ENCODE measurements at regions not wholly inside any gene's neighbourhood (a gene's known extent, or its start where the extent isn't known, plus 50 kb on each side); places are given as distances from the start of the nearest gene placed in this dataset.

DNA sequence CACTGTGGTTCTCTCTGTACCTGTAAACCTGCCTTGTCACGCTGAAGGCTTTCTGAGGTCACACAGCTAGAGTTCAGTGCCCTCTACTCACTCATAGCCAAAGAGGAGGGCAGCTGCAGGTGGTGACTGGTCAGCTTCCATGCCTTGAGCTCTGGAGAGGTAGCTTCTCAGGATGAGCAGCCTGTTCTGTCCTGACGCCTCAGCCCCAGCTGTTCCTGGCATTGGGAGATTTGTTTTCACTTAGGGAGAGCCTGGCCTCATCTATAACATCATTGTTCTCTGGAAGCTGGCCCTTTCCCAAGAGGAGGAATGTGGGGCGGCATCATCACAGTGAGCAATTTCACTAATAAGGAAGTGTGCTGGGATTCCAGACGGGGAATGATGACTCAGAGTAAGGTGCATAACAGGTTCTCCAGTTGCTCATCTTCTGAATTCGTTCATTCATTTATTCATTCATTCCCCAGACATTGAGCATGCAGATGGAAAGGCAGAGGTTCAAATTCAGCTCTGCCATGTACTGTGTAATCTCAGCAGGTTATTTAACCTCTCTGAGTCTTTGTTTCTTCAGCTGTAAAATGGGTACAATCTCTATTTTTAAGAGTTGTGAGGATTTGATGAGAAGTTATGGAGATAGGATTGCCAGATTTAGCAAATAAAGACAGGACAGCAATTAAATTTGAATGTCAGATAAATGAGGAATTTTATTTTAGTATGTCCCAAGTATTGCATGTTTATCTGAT, 255.8 kb upstream of the CRY1 start:
- TF ChIP-seq ZFX (IDR thresholded peaks at IDR 0.05) = no peak
- TF ChIP-seq, protein P1, sequence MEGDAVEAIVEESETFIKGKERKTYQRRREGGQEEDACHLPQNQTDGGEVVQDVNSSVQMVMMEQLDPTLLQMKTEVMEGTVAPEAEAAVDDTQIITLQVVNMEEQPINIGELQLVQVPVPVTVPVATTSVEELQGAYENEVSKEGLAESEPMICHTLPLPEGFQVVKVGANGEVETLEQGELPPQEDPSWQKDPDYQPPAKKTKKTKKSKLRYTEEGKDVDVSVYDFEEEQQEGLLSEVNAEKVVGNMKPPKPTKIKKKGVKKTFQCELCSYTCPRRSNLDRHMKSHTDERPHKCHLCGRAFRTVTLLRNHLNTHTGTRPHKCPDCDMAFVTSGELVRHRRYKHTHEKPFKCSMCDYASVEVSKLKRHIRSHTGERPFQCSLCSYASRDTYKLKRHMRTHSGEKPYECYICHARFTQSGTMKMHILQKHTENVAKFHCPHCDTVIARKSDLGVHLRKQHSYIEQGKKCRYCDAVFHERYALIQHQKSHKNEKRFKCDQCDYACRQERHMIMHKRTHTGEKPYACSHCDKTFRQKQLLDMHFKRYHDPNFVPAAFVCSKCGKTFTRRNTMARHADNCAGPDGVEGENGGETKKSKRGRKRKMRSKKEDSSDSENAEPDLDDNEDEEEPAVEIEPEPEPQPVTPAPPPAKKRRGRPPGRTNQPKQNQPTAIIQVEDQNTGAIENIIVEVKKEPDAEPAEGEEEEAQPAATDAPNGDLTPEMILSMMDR (conservative IDR thresholded peaks at IDR 0.05) = no peak
